GM12874 (cell line): ENCODE measurements at regions not wholly inside any gene's neighbourhood (a gene's known extent, or its start where the extent isn't known, plus 50 kb on each side); places are given as distances from the start of the nearest gene placed in this dataset.

Experiments
- CTCF ChIP-seq: IDR thresholded peaks from 2 replicates; pipeline ENCODE4 v1.5.1; 2011; ENCODE audit warnings: low read depth, mild to moderate bottlenecking, control low read depth, low read length, moderate library complexity; ENCODE audit not compliant: insufficient read depth

GRCh38 chr10:2990764-2991163 lies 76.6 kb upstream of the PFKP start:
- no peak for TF ChIP-seq CTCF

- TF ChIP-seq CTCF, result no peak
Measured at GRCh38 chr10:2989292-2989947, 77.9 kb upstream of the PFKP start.

- no peak for TF ChIP-seq CTCF
Measured at GRCh38 chr10:2987185-2987768, 80.1 kb upstream of the PFKP start.

- TF ChIP-seq CTCF, result no peak
Measured at GRCh38 chr10:2986391-2986801, 81.0 kb upstream of the PFKP start.

- no peak for TF ChIP-seq CTCF
Measured at GRCh38 chr10:2985729-2986232, 81.6 kb upstream of the PFKP start.

- TF ChIP-seq CTCF, result no peak
Measured at GRCh38 chr10:2984682-2985081, 82.7 kb upstream of the PFKP start.

- no peak for TF ChIP-seq CTCF
Measured at GRCh38 chr10:2982146-2982545, 85.2 kb upstream of the PFKP start.
